AG08396 (cell line): ENCODE measurements at regions not wholly inside any gene's neighbourhood (a gene's known extent, or its start where the extent isn't known, plus 50 kb on each side); places are given as distances from the start of the nearest gene placed in this dataset.
"Not testable (repeated sequence)": the region's sequence is repeated elsewhere in the genome, so short reads cannot be mapped to it uniquely, and the experiment has no call there.

Source experiments
- DNase-seq: peaks from one replicate; pipeline ENCODE4 v3.0.0; 2012; ENCODE audit warnings: low spot score, mixed read lengths

DNA sequence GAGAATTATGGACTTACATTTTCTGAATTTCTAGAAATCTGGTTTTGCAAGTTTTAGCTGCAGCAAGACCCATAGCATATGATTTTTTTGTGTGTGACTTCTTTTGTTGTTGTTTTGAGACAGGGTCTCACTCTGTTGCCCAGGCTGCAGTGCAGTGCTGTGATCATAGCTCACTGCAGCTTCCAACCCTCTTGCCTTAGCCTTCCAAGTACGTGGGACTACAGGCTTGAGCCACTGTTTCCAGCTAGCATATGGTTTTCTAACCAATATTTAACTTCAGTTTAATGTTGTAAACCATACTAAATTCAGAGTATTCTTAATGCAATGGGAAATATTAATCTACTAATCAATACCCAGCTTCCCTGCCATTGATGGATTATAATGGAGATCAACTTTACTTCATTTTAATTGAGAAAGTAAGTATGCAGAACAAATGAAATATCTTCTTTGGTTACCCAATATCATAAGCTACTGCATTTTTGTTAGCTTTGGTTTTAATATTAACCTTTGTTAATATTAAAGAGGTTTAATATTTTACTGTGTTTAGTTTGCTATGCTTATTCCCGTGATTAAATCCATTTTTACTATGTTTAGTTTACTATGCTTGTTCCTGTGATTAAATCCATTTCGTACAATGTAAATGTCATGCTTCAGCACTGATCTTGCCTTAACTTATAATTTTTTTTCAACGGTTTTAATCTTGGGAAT lies 273.4 kb upstream of the TMEFF2 start:
- no peak for DNase-seq

DNA sequence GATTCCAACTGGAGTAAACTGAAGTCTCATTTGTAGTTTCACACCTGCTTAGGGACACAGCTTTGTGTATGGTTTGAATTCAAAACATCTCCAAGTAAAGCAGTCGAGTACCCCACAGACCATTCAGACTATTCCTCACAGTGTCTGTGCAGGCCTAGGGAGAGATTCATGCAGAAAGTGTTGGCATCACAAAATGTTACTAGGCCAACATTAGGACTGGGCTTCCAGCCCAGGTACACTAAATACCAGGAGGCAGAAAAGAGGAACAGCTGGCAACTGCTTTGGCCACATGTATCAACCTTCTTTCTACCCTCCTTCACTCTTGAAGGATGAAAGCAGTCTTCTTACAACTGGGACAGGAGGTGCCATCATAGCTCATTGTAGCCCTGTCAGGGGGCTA lies 270.4 kb upstream of the TMEFF2 start:
- DNase-seq = no peak

DNA sequence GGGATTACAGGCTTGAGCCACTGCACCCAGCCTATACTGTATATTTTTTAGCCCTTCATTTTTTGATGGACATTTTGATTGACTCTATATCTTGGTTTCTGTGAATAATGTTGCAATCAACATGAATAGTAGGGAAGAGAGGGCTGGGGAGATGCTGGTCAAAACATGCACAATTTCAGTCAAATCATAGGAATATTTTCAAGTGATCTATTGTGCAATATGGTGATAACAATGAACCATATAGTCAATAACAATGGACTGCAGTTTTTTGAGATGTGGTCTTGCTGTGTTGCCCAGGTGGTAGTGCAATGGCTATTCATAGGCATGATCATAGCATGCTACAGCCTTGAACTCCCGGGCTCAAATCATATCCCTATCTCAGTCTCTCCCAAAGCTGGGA lies 264.7 kb upstream of the TMEFF2 start:
- no peak for DNase-seq

DNA sequence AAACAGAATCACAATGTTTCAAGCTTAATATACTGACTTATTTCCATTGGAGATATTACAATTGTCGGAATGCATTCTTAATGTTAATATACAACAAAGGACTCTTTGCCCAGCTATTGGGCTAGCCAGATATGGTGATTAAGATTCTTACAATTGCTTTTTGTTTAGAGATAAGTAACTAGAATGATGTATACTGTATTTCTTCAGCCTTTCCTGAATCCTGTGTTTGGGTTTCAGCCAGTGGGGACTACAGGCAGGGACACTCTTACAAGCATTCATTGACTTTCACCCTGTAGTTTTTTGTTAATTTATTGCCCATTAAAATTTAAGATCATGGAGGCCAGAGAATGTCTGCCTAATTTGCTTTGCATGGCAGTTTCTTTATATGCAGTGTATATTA lies 254.1 kb upstream of the TMEFF2 start:
- no peak for DNase-seq

DNA sequence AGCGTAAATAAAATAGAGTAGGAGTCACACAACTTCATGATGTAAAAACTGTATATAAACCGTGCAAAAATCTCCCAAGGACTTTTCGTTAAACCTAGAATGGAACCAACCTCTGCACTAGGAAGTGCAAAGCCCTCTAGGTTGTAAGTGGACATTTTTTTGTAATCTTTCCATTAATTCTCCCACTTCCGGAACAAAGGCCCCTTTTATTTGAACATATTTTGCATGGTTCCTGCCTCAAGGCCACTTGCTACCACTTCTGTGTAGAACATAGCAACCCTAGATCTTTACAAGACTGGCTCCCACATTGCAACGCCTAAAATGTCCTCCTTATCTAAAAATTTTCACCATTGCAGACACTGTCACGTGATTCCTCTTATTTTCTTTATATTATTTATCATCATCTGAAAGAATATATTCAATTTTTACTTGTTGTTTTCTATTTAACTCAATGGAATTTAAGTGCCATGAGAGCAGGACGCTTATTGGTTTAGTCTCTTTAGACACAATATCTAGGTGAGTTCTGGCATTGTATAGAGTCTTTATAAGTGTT lies 249.6 kb upstream of the TMEFF2 start:
- no peak for DNase-seq

GRCh38 chr2:192443831-192444230 lies 249.1 kb upstream of the TMEFF2 start:
- DNase-seq = no peak

DNA sequence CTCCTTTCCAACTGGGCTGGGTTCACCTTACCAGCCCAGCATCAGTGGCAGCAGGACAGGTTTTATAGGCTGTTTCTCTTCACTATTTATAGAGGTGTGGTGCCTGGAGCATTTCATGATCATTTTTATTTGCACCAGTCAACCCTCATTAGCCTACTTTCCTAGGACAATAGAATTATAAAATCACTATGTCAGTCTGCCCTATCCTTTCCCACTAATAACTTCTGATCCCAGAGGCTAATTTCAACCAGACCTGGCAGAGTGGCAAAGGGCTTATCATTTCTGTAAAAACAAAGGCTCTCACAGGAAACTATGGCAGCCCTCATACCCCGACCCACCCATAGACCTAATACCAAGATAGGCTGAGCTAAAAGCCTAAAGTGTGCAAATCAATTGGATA lies 243.5 kb upstream of the TMEFF2 start:
- DNase-seq = no peak

GRCh38 chr2:192437653-192438052 lies 242.9 kb upstream of the TMEFF2 start:
- no peak for DNase-seq

DNA sequence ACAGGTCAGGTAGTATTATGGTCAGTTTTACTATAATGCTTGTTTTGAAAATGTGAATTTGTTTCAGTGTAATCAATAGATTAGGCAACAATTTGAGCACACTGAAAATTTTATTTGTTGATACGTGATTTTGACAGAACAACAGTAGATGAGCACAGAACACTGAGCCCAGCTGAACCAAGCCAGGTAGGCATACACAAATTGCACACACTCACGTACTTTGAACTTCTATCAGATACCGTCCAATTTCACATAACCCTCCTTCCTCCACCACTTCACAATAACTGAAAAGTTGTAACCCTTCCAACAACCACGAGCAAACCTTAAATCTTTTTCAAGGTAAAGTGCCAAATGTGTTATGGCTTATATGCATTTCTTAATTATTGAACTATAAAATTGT lies 229.5 kb upstream of the TMEFF2 start:
- no peak for DNase-seq

- DNase-seq = no peak
Measured at GRCh38 chr2:192419786-192420185, 225.1 kb upstream of the TMEFF2 start.

DNA sequence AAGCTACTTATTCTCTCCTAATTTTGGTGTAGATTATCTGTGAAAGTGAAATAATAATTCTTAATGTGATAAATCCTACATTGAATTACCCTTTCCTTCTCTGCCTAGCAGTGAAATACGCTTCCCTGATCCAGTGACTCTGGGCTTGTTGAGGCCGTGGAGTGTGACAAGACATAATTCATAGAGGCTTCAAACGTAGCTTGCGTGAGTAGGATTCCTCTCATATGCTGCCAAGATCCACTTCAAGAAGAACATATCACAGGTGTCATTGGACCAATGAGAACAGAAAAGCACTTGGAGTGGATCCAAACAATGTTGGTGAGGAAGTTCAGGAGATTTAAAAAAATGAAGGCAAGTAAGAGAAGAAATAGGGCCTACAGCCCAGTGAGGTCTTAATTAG lies 221.3 kb upstream of the TMEFF2 start:
- DNase-seq = no peak

DNA sequence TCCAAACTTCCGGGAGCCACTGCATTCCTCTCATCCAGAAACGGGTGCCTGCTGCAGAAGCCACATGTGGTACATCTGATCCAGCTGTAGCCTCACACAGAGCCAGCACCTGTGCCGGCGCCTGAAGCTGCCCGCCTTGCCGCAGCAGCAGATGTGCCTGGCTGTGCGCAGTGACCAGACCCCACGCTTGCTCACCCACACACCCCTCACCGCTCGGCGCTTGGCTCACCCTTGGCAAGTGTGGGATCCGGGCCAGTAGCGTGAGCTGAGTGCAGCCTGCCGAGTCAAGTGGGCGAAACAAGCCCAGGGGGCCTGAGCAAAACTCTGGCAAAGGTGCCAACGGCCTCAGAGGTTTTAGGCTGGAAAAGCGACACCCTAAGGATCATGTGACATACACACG lies 220.1 kb upstream of the TMEFF2 start:
- DNase-seq = no peak

DNA sequence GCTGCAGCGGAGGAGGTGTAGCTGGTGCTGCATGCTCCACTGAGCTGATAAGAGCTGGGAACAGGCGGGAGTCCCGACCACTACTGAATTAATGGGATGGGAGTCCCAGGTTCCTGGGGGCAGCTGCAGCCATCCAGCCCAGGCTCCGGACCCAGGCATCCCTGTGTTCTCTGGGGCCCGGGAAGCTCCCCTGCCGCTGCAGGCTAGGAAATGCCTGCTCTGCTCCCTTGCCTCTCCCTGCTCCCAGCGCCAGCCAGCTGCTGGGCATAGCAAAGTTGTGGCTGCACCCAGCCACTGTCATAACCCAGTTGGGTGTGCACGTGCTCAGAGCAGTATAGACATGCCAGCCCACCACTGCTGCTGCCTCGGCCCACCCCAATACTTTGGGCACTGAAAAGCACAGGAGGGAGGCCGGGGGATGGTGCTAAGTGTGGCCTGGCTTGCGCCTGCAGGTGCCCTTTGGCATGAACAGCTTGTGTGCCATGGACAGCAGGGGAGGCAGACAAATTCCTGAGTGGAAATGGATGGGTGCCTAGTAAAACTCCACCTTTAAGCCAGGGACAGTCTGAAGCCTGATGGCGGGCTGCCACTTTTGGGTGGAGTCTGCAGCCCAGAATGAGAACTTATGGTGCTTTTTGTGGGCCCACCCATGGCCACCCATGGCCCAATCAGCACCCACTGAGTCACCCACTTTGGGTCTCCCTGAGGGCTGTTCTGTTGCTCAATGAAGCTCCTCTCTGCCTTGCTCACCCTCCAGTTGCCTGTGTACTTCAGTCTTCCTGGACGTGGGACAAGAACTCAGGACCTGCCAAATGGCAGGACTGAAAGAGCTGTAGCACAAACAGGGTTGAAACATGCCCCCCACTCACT lies 219.3 kb upstream of the TMEFF2 start:
- DNase-seq = no peak

DNA sequence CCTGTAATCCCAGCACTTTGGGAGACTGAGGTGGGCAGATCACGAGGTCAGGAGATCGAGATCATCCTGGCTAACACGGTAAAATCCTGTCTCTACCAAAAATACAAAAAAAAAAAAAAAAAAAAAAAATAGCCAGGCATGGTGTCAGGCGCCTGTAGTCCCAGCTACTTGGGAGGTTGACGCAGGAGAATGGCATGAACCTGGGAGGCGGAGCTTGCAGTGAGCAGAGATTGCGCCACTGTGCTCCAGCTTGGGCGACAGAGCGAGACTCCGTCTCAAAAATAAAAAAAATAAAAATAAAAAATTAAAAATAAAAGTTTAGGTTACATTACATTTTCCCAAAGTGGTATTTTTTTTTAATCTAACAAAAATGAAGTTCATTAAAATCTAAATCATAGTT lies 218.1 kb upstream of the TMEFF2 start:
- not testable (repeated sequence) for DNase-seq

DNA sequence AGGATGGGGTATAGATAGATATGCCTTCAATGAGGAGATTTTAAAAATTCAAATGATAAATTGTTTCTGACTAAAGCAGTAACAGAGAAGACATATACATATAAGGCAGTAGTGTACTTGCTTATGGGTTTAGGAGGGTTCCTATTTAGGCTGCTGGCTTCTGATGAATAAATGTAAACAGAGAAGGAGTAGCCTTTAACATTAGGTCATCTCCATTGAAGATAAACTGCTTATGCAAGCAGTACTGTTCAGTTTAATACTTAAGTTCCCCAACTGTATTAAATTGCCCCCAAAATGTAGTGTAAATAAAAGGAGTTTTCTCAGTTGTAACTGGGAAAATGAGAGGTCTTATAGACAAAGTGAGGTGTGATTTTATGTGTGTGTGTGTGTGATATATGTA lies 217.7 kb upstream of the TMEFF2 start:
- DNase-seq = no peak

- no peak for DNase-seq
Measured at GRCh38 chr2:192411755-192412154, 217.0 kb upstream of the TMEFF2 start.

DNA sequence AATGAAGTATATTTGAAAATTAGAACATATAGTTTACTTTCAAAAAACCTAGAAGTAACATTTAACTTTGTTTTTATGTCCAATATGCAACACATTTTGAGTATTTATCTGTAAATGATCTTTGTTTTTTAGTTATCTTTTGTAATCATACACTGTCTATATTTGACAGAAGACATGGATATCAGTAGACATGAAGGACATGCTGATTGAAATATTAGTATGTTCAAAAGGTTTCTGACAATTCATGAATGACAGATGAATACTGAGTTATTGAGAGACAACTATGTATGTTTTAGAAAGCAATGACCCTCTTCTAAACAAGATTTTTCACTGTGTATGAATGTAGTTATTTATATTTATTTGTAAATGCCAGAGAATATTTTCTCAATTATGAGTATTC lies 215.6 kb upstream of the TMEFF2 start:
- no peak for DNase-seq

DNA sequence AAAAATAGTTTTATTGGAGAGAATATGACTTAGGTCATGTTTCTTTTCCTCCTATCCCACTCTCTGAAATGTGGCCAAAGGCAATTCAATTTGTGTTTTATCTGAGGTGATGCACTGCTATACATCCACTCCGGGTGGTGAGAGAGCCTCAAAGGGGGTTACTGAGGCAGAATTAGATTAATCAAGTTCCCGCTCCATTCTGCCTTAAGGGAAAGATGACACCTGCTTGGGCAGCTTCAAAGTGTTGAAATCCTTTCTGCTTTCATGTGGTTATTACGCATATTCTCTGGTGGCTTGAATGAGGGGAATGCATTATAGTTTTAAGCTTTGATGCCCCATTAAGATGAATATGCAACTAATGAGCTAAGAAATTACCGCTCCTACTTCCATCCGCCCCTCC lies 213.0 kb upstream of the TMEFF2 start:
- no peak for DNase-seq

DNA sequence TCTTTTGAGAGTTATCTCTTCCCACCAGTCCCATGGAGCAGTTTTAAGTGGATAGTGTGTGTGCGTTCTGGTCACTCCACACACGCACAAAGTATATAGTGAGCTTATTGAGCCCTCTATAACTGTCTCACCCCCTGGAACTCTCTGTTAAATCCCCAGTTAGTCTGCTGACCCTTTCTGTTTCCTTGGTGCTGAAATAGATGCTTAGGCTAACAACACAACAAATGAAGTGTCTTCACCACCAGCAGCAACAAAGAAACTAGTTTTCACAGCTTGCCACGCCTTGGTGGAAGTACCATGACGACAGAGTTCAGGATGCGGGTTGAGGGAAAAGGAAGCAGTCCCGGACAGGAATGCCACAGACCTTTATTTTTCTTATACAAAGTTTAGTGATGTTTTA lies 203.5 kb upstream of the TMEFF2 start:
- DNase-seq = no peak

GRCh38 chr2:192394605-192395004 lies 199.9 kb upstream of the TMEFF2 start:
- DNase-seq = no peak

DNA sequence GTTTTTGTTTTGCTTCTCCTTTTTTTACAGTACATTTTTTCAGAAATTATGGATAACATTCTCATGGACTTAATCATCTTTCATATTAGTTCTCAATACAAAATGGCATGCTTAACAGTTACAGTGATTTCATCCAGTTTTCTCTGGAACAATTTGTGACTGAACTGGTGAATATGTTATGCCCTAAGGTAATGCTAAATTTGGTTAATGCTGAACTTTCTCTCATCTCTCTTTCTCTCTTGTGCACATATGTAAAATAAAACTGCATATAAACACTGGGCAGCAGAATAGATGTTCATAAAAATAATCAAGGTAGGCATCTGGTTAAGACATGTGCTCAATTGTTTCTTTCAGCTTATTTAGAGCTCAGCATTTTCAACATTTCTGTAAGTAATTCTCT lies 196.3 kb upstream of the TMEFF2 start:
- DNase-seq = no peak

- no peak for DNase-seq
Measured at GRCh38 chr2:192390401-192390800, 195.7 kb upstream of the TMEFF2 start.

DNA sequence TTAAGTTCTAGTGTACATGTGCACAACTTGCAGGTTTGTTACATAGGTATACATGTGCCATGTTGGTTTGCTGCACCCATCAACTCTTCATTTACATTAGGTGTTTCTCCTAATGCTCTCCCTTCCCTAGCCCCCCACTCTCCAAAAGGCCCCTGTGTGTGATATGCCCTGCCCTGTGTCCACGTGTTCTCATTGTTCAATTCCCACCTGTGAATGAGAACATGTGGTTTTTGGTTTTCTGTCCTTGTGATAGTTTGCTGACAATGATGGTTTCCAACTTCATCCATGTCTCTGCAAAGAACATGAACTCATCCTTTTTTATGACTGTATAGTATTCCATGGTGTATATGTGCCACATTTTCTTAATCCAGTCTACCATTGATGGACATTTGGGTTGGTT lies 189.5 kb upstream of the TMEFF2 start:
- DNase-seq = not testable (repeated sequence)
